ENCODE measurements at regions not wholly inside any gene's neighbourhood (a gene's known extent, or its start where the extent isn't known, plus 50 kb on each side); places are given as distances from the start of the nearest gene placed in this dataset.
A peak's percentile ranks its signal among the peaks of the same experiment; 100 is the strongest.

DNA sequence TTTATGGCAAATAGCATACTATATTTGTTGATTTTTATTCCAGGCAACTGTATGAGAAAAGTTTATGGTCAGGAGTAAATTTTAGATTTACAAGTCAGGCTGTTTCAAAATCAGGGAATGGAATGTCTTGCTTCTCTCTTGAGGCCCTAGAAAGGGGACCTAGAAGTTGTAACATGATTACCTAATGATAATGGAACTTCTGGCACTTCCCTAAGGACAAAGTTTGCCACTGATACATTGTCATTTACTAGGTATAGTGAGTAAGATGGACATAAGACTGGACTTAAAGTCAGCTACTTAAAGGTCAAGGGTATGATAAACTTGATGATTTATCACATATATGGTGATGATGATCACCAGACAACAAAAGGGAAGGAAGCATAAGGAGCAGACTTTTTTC is 103.3 kb upstream of the VRK2 start:
- no peaks in the 10 kb centered on the region for H3K36me3 ChIP-seq (ENCODE audit: low read depth)
- H3F3A ChIP-seq (ENCODE audit: insufficient read depth) = no peaks in the 10 kb centered on the region; the same call in 1 of the 2 replicates
- H3K27ac ChIP-seq = peak overlapping the region; percentile 39
- H4K20me1 ChIP-seq (ENCODE audit: insufficient read depth) = no peaks in the 10 kb centered on the region
- no peak overlapping the region for H3K9ac ChIP-seq
- H3K4me1 ChIP-seq (ENCODE audit: insufficient read depth) = peaks cover 14% of the 10 kb centered on the region
- H3K27me3 ChIP-seq (replicated peaks; ENCODE audit: insufficient read depth) = no peaks in the 10 kb centered on the region
- DNase-seq = peak; percentile 74
- no peak overlapping the region for H3K4me3 ChIP-seq
- peak overlapping the region; percentile 23 for H3K4me2 ChIP-seq (ENCODE audit: unreplicated experiment)
- TF ChIP-seq EZH2phosphoT487 (IDR thresholded peaks at IDR 0.05; ENCODE audit: insufficient read depth, low read depth) (no peak), EZH2 (IDR thresholded peaks at IDR 0.05; ENCODE audit: insufficient read depth, poor library complexity, severe bottlenecking) (no peak)
- H2AFZ ChIP-seq = 0 out of 2 replicates have a peak overlapping the region, but pooled peaks have one; percentile 29
- no peaks in the 10 kb centered on the region for H3K9me3 ChIP-seq (ENCODE audit: low read depth)
- no peaks in the 10 kb centered on the region for H3K79me2 ChIP-seq (ENCODE audit: insufficient read depth)
- in situ Hi-C loops (cut with MboI) = no loop called here
- no peaks in the 10 kb centered on the region for H3K9me2 ChIP-seq (ENCODE audit: insufficient read depth)

- no peaks in the 10 kb centered on the region for H3K27me3 ChIP-seq (replicated peaks; ENCODE audit: insufficient read depth)
- H3K4me2 ChIP-seq (ENCODE audit: unreplicated experiment) = no peak overlapping the region
- peaks cover 14% of the 10 kb centered on the region for H3K4me1 ChIP-seq (ENCODE audit: insufficient read depth)
- no peak overlapping the region for H3K4me3 ChIP-seq
- TF ChIP-seq EZH2phosphoT487 (IDR thresholded peaks at IDR 0.05; ENCODE audit: insufficient read depth, low read depth) (no peak), EZH2 (IDR thresholded peaks at IDR 0.05; ENCODE audit: insufficient read depth, poor library complexity, severe bottlenecking) (no peak)
- no peak overlapping the region for H3K9ac ChIP-seq
- H3K79me2 ChIP-seq (ENCODE audit: insufficient read depth) = no peaks in the 10 kb centered on the region
- no peak overlapping the region for H2AFZ ChIP-seq
- H3F3A ChIP-seq (ENCODE audit: insufficient read depth) = no peaks in the 10 kb centered on the region; the same call in 1 of the 2 replicates
- no peaks in the 10 kb centered on the region for H3K36me3 ChIP-seq (ENCODE audit: low read depth)
- peak; percentile 10 for DNase-seq
- no peak overlapping the region for H3K27ac ChIP-seq
- no peaks in the 10 kb centered on the region for H3K9me3 ChIP-seq (ENCODE audit: low read depth)
- H4K20me1 ChIP-seq (ENCODE audit: insufficient read depth) = no peaks in the 10 kb centered on the region
- no peaks in the 10 kb centered on the region for H3K9me2 ChIP-seq (ENCODE audit: insufficient read depth)
- in situ Hi-C loops (cut with MboI) = no loop called here
These were observed 99.2 kb upstream of the VRK2 start for GRCh38 chr2:57947398-57947797.

GRCh38 chr2:57954020-57954419 is 92.6 kb upstream of the VRK2 start:
- H3K4me3 ChIP-seq = no peak overlapping the region
- H3K9me3 ChIP-seq (ENCODE audit: low read depth) = no peaks in the 10 kb centered on the region
- no peak overlapping the region for H2AFZ ChIP-seq
- H3F3A ChIP-seq (ENCODE audit: insufficient read depth) = no peaks in the 10 kb centered on the region
- in situ Hi-C loops (cut with MboI) = no loop called here
- 83 to 89% methylated on average over 1 of the region's 1 CpG for WGBS, 2 experiments (ENCODE audit: low coverage in 1 of 2, low lambda C conversion rate in 2 of 2, missing lambda C conversion rate in 2 of 2)
- no peak overlapping the region for H3K27ac ChIP-seq
- no peaks in the 10 kb centered on the region for H3K36me3 ChIP-seq (ENCODE audit: low read depth)
- no peak overlapping the region for H3K4me2 ChIP-seq (ENCODE audit: unreplicated experiment)
- H3K79me2 ChIP-seq (ENCODE audit: insufficient read depth) = no peaks in the 10 kb centered on the region
- DNase-seq = no peak
- no peaks in the 10 kb centered on the region for H3K4me1 ChIP-seq (ENCODE audit: insufficient read depth)
- no peaks in the 10 kb centered on the region for H4K20me1 ChIP-seq (ENCODE audit: insufficient read depth)
- H3K9ac ChIP-seq = no peak overlapping the region
- no peaks in the 10 kb centered on the region for H3K9me2 ChIP-seq (ENCODE audit: insufficient read depth)
- no peaks in the 10 kb centered on the region for H3K27me3 ChIP-seq (replicated peaks; ENCODE audit: insufficient read depth)
- TF ChIP-seq EZH2 (IDR thresholded peaks at IDR 0.05; ENCODE audit: insufficient read depth, poor library complexity, severe bottlenecking) = no peak
- TF ChIP-seq EZH2phosphoT487 (IDR thresholded peaks at IDR 0.05; ENCODE audit: insufficient read depth, low read depth) = no peak

DNA sequence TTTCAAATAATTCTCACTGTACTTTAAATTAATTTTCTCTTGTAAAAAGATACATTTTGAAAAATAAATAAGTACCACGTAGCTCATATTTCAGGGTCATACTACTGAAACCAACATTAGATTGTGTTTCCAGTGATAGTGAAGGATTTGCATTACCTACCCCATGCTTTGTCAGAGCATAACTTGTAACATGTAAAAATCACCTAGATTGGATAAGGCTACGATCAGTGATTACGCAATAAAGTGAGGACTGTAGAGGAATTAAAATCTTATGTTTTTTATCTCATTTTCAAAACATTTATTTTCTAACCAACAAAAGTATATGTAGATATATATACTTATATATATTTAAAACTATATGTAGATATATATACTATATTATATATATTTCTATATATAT is 89.4 kb upstream of the VRK2 start:
- H2AFZ ChIP-seq = no peak overlapping the region
- no peaks in the 10 kb centered on the region for H4K20me1 ChIP-seq (ENCODE audit: insufficient read depth)
- DNase-seq = no peak
- no peaks in the 10 kb centered on the region for H3F3A ChIP-seq (ENCODE audit: insufficient read depth)
- in situ Hi-C loops (cut with MboI) = no loop called here
- no peak overlapping the region for H3K4me3 ChIP-seq
- no peaks in the 10 kb centered on the region for H3K36me3 ChIP-seq (ENCODE audit: low read depth)
- no peaks in the 10 kb centered on the region for H3K4me1 ChIP-seq (ENCODE audit: insufficient read depth)
- no peaks in the 10 kb centered on the region for H3K79me2 ChIP-seq (ENCODE audit: insufficient read depth)
- no peak overlapping the region for H3K27ac ChIP-seq
- TF ChIP-seq EZH2 (IDR thresholded peaks at IDR 0.05; ENCODE audit: insufficient read depth, poor library complexity, severe bottlenecking) = no peak
- no peak for TF ChIP-seq EZH2phosphoT487 (IDR thresholded peaks at IDR 0.05; ENCODE audit: insufficient read depth, low read depth)
- no peak overlapping the region for H3K9ac ChIP-seq
- H3K4me2 ChIP-seq (ENCODE audit: unreplicated experiment) = no peak overlapping the region
- H3K9me3 ChIP-seq (ENCODE audit: low read depth) = no peaks in the 10 kb centered on the region
- H3K9me2 ChIP-seq (ENCODE audit: insufficient read depth) = no peaks in the 10 kb centered on the region
- no peaks in the 10 kb centered on the region for H3K27me3 ChIP-seq (replicated peaks; ENCODE audit: insufficient read depth)
- 76 to 78% methylated on average over 3 of the region's 3 CpGs for WGBS, 2 experiments (ENCODE audit: low coverage in 1 of 2, low lambda C conversion rate in 2 of 2, missing lambda C conversion rate in 2 of 2)

DNA sequence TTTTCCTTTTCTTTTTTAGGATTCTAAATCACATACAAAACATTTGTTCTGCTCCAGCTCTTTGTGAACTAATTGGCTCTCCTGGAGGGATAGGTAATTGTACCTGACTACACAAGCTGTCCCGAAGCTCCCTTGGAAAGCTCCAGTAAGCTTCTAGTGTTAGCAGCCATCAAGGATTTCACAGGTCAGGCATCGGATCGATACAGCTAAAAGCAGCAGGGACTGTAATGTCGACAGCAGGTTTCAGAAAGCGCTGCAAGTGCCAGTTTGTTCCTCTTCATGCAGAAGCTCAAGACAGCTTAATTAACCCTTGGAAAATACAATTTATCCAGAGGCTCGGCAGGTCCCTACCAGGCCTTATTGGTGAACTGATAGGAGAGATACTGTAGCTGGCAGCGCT is 87.2 kb upstream of the VRK2 start:
- H3F3A ChIP-seq (ENCODE audit: insufficient read depth) = no peaks in the 10 kb centered on the region
- H3K9me3 ChIP-seq (ENCODE audit: low read depth) = no peaks in the 10 kb centered on the region
- H3K27me3 ChIP-seq (replicated peaks; ENCODE audit: insufficient read depth) = no peaks in the 10 kb centered on the region
- no peak overlapping the region for H3K4me3 ChIP-seq
- in situ Hi-C loops (cut with MboI) = no loop called here
- no peaks in the 10 kb centered on the region for H3K36me3 ChIP-seq (ENCODE audit: low read depth)
- 75 to 77% methylated on average over 7 of the region's 7 CpGs for WGBS, 2 experiments (ENCODE audit: low coverage in 1 of 2, low lambda C conversion rate in 2 of 2, missing lambda C conversion rate in 2 of 2)
- TF ChIP-seq EZH2phosphoT487 (IDR thresholded peaks at IDR 0.05; ENCODE audit: insufficient read depth, low read depth) (no peak), EZH2 (IDR thresholded peaks at IDR 0.05; ENCODE audit: insufficient read depth, poor library complexity, severe bottlenecking) (no peak)
- no peak overlapping the region for H3K9ac ChIP-seq
- H3K4me1 ChIP-seq (ENCODE audit: insufficient read depth) = no peaks in the 10 kb centered on the region
- DNase-seq = no peak
- no peak overlapping the region for H3K4me2 ChIP-seq (ENCODE audit: unreplicated experiment)
- H4K20me1 ChIP-seq (ENCODE audit: insufficient read depth) = no peaks in the 10 kb centered on the region
- no peaks in the 10 kb centered on the region for H3K9me2 ChIP-seq (ENCODE audit: insufficient read depth)
- no peak overlapping the region for H3K27ac ChIP-seq
- H2AFZ ChIP-seq = no peak overlapping the region
- no peaks in the 10 kb centered on the region for H3K79me2 ChIP-seq (ENCODE audit: insufficient read depth)

All from GM23248 (cell line).